Endothelial cell of umbilical vein (primary cell): ENCODE measurements at regions not wholly inside any gene's neighbourhood (a gene's known extent, or its start where the extent isn't known, plus 50 kb on each side); places are given as distances from the start of the nearest gene placed in this dataset.

Experiments used
- BruUV-seq: library from RNA; stranded (reverse); fragments of 400-500 nt; replicated peaks from 2 replicates; lab custom pipeline; 2021; lab: Mats Ljungman, UMichigan
- CTCF ChIA-PET: fragments of 300-600, 350-600 bp; sonication (Branson Sonifier 250); formaldehyde crosslinking; loops from one replicate; lab custom pipeline; 2021; ENCODE audit warnings: antibody characterized with exemption, inconsistent platforms; lab: Charles Lee
- POLR2A ChIA-PET: fragments of 300-600, 350-600 bp; sonication (Branson Sonifier 250); formaldehyde crosslinking; loops from one replicate; lab custom pipeline; 2021; ENCODE audit warnings: antibody characterized with exemption, inconsistent platforms; lab: Charles Lee
- DNase-seq: peaks from one replicate; pipeline ENCODE4 v3.0.0-alpha.2; 2011; ENCODE audit warnings: low read depth, low spot score
- FAIRE-seq: peaks from 2 replicates; lab custom pipeline; 2011; peaks lifted over from hg19 to GRCh38; lab: Jason Lieb, UNC
- H2AFZ ChIP-seq: 2 replicates; pipeline ENCODE4 v1.6.0; 2012; ENCODE audit warnings: low read depth, low read length, control low read depth, inconsistent platforms
- H3K27ac ChIP-seq: 2 replicates; pipeline ENCODE4 v1.5.1; 2011; ENCODE audit warnings: low read depth, mild to moderate bottlenecking, control low read depth, low read length, moderate library complexity; ENCODE audit not compliant: insufficient read depth
- H3K27me3 ChIP-seq, 2 experiments: 2 replicates each; pipeline versions ENCODE4 v1.6.0 to v1.6.1; 2011; ENCODE audit warnings: low read length in 2 of 2, mixed read lengths in 1 of 2; ENCODE audit not compliant: control insufficient read depth in 2 of 2, insufficient read depth in 2 of 2
- H3K36me3 ChIP-seq, 2 experiments: 2 replicates in 1 of 2; 3 replicates in 1 of 2; pipeline ENCODE4 v1.5.1; 2011; ENCODE audit warnings: low read length in 2 of 2, mild to moderate bottlenecking in 1 of 2, moderate library complexity in 1 of 2; ENCODE audit not compliant: control insufficient read depth in 2 of 2, insufficient read depth in 2 of 2; ENCODE audit errors: extremely low read depth in 1 of 2
- H3K4me1 ChIP-seq: 3 replicates; pipeline ENCODE4 v1.5.1; 2011; ENCODE audit warnings: mild to moderate bottlenecking, low read length; ENCODE audit not compliant: control insufficient read depth, insufficient read depth; ENCODE audit errors: extremely low read depth
- H3K4me2 ChIP-seq: 2 replicates; pipeline ENCODE4 v1.6.1; 2011; ENCODE audit warnings: low read length, control low read depth, mixed read lengths; ENCODE audit not compliant: insufficient read depth
- H3K4me3 ChIP-seq, 3 experiments: fragments of 200-600 bp in 1 of 3; sonication (generic), shearing (Covaris generic) in 1 of 3; replicated peaks in 1 of 3; 2 replicates each; pipeline ENCODE4 v1.5.1; 2011 to 2016; ENCODE audit warnings: control low read depth in 3 of 3, low read length in 3 of 3, mild to moderate bottlenecking in 2 of 3, inconsistent platforms in 1 of 3, low read depth in 1 of 3, moderate library complexity in 1 of 3; ENCODE audit not compliant: insufficient read depth in 1 of 3
- H3K79me2 ChIP-seq: 2 replicates; pipeline ENCODE4 v1.6.0; 2012; ENCODE audit warnings: low read length, inconsistent platforms; ENCODE audit not compliant: control insufficient read depth, insufficient read depth
- H3K9ac ChIP-seq: replicated peaks from 2 replicates; pipeline ENCODE3; 2011; ENCODE audit warnings: low read length, control low read depth; ENCODE audit not compliant: insufficient read depth; ENCODE audit errors: extremely low read depth
- H3K9me1 ChIP-seq: replicated peaks from 3 replicates; pipeline ENCODE4 v1.6.0; 2011; ENCODE audit warnings: mild to moderate bottlenecking, low read length; ENCODE audit not compliant: control insufficient read depth, insufficient read depth; ENCODE audit errors: extremely low read depth
- H3K9me3 ChIP-seq: replicated peaks from 2 replicates; pipeline ENCODE4 v1.5.1; 2012; ENCODE audit warnings: low read length, inconsistent platforms; ENCODE audit not compliant: control insufficient read depth, insufficient read depth
- H4K20me1 ChIP-seq: replicated peaks from 2 replicates; pipeline ENCODE3; 2011; ENCODE audit warnings: mild to moderate bottlenecking, low read length; ENCODE audit not compliant: control insufficient read depth, insufficient read depth; ENCODE audit errors: extremely low read depth
- CTCF ChIP-seq, 2 donors: IDR thresholded peaks; 1 replicate in 1 of 2; 2 replicates in 1 of 2; pipeline ENCODE4 v1.5.1; 2011; ENCODE audit warnings: low read length in 2 of 2, mild to moderate bottlenecking in 2 of 2, moderate library complexity in 2 of 2, control low read depth in 1 of 2, inconsistent platforms in 1 of 2, low read depth in 1 of 2; ENCODE audit not compliant: insufficient read depth in 1 of 2; ENCODE audit errors: extremely low read depth in 1 of 2
- EZH2 ChIP-seq: IDR thresholded peaks from 2 replicates; pipeline ENCODE4 v1.6.1; 2012; ENCODE audit warnings: borderline replicate concordance, low read depth, mild to moderate bottlenecking, moderate library complexity, low read length, inconsistent platforms; ENCODE audit not compliant: severe bottlenecking
- FOS ChIP-seq: IDR thresholded peaks from 2 replicates; pipeline ENCODE4 v1.6.1; 2011; ENCODE audit warnings: mild to moderate bottlenecking, low read length, moderate library complexity, borderline replicate concordance; ENCODE audit not compliant: insufficient read depth
- GATA2 ChIP-seq: IDR thresholded peaks from 2 replicates; pipeline ENCODE4 v1.7.0; 2011; ENCODE audit warnings: low read depth, mild to moderate bottlenecking, moderate library complexity, mixed read lengths, low read length; ENCODE audit not compliant: insufficient read length, insufficient read depth
- JUN ChIP-seq: IDR thresholded peaks from 2 replicates; pipeline ENCODE4 v1.6.1; 2011; ENCODE audit warnings: borderline replicate concordance, low read depth; ENCODE audit not compliant: insufficient read length, insufficient read depth
- MAX ChIP-seq: IDR thresholded peaks from 2 replicates; pipeline ENCODE4 v1.6.1; 2011; ENCODE audit not compliant: insufficient read depth, insufficient read length
- MYC ChIP-seq: IDR thresholded peaks from one replicate; pipeline ENCODE4 v1.6.1; 2011; ENCODE audit warnings: mild to moderate bottlenecking, low read depth, low read length
- POLR2A ChIP-seq: IDR thresholded peaks from 2 replicates; pipeline ENCODE4 v1.6.1; 2012; ENCODE audit warnings: low read depth, mild to moderate bottlenecking, control low read depth, low read length
- POLR2AphosphoS5 ChIP-seq: IDR thresholded peaks from 2 replicates; pipeline ENCODE4 v1.6.1; 2012; ENCODE audit warnings: low read depth, mild to moderate bottlenecking, control low read depth, low read length, moderate library complexity; ENCODE audit not compliant: insufficient read depth
- dilution Hi-C: fragments of 300-500 bp; cut with MboI; formaldehyde crosslinking; loops from one replicate; pipeline ENCODE4 v1.15.0; 2019; ENCODE audit warnings: low sequenced_read_pairs; ENCODE audit not compliant: extremely low pct_ligation_motif_present
- intact Hi-C: fragments of 100-400 bp; cut with micrococcal nuclease; formaldehyde crosslinking; loops from one replicate; pipeline ENCODE4 v1.10.0; 2022

DNA sequence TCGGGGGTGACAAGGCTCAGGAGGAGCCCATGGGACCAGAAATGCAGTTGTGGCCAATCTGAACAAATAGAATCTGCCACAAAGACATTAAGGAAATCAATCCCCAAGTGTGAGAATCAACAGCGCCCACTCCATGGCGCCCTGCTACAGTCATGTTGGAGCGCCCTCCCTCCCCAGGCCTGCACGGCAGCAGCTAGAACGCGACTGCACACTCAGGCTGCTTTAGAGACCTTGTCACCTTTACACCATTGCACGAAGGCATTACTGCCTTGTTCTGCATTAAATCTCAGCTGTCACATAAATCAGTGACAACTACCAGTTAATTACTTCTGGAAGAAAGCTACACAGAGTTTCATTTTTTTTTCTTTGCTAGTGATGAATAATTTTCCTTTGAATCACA lies 98.7 kb upstream of the SPIN1 start:
- TF ChIP-seq GATA2 (no peak), EZH2 (no peak), JUN (no peak), MAX (no peak), FOS (no peak), POLR2AphosphoS5 (no peak), MYC (no peak), CTCF (IDR thresholded peaks at IDR 0.05; ENCODE audit: extremely low read depth in 1 of 2, insufficient read depth in 1 of 2, low read depth in 1 of 2, low read length in 2 of 2) (no peak), POLR2A (no peak)
- no peak for DNase-seq
- H3K4me1 ChIP-seq = no peaks in the 10 kb centered on the region
- H3K79me2 ChIP-seq = no peaks in the 10 kb centered on the region
- dilution Hi-C loops (no loop called here), intact Hi-C loops (no loop called here)
- no peak overlapping the region for H3K9ac ChIP-seq
- no peak overlapping the region for H2AFZ ChIP-seq
- H3K36me3 ChIP-seq = no peaks in the 10 kb centered on the region
- no peaks in the 10 kb centered on the region for H3K9me3 ChIP-seq
- H3K27ac ChIP-seq = no peak overlapping the region
- ChIA-PET POLR2A (no interaction called here), CTCF (no interaction called here)
- no TSS peak for BruUV-seq
- no peaks in the 10 kb centered on the region for H3K27me3 ChIP-seq
- no peak for FAIRE-seq
- H4K20me1 ChIP-seq = no peaks in the 10 kb centered on the region
- no peaks in the 10 kb centered on the region for H3K9me1 ChIP-seq
- H3K4me2 ChIP-seq = no peak overlapping the region
- no peak overlapping the region for H3K4me3 ChIP-seq
